ENCODE measurements at regions not wholly inside any gene's neighbourhood (a gene's known extent, or its start where the extent isn't known, plus 50 kb on each side); places are given as distances from the start of the nearest gene placed in this dataset.

DNA sequence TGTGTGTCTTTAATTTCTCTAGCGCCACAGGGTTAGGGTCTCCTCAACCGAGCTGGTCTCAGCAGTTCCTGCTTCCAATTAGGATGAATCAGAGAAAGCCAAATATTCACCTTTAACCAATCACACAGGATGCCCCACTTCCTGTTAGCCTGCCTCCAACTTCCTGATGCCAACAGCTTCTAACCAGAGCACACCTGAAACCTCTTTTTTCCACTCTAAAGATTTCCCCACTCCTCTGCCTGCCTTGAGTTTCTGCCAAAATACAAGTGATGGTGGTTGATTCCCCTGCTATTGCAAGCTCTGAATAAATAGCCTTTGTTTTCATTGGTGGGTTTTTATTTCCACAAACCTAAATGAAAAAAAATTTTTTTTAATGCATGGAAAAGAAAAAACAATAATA is 144.7 kb upstream of the UST start:
- no peak overlapping the region for H3K4me2 ChIP-seq (ENCODE audit: extremely low read depth, insufficient read depth, low read length)
- no peaks in the 10 kb centered on the region for H3K27me3 ChIP-seq (ENCODE audit: control insufficient read depth, insufficient read depth, low read length)
- no peaks in the 10 kb centered on the region for H4K20me1 ChIP-seq (ENCODE audit: control insufficient read depth, extremely low read depth, insufficient read depth, low read length)
- no peak for DNase-seq (ENCODE audit: low read depth in 2 of 2)
- no peaks in the 10 kb centered on the region for H3K9me3 ChIP-seq (ENCODE audit: control insufficient read depth, insufficient read depth, low read depth, low read length)
- H3K9ac ChIP-seq (ENCODE audit: insufficient read depth, low read length) = no peak overlapping the region
- no peaks in the 10 kb centered on the region for H3K79me2 ChIP-seq (ENCODE audit: control insufficient read depth, insufficient read depth, low read length)
- H3K4me3 ChIP-seq (replicated peaks in 1 of 4; ENCODE audit: control extremely low read depth in 1 of 4, insufficient read depth in 1 of 4, low read depth in 3 of 4, low read length in 4 of 4) = no peak overlapping the region
- H3K36me3 ChIP-seq (ENCODE audit: control insufficient read depth, insufficient read depth, low read length) = no peaks in the 10 kb centered on the region
- H3K4me1 ChIP-seq (ENCODE audit: control insufficient read depth, extremely low read depth, insufficient read depth, low read length) = no peaks in the 10 kb centered on the region
- TF ChIP-seq EZH2 (IDR thresholded peaks at IDR 0.05; ENCODE audit: low read length, missing control alignments) (no peak), CTCF (conservative IDR thresholded peaks at IDR 0.05 in 1 of 2, IDR thresholded peaks at IDR 0.05 in 1 of 2; ENCODE audit: low read depth in 1 of 2, low read length in 2 of 2) (no peak)
- H2AFZ ChIP-seq (ENCODE audit: low read length) = no peak overlapping the region
- no peak overlapping the region for H3K27ac ChIP-seq (ENCODE audit: insufficient read depth, low read length)

- Histone ChIP-seq H3K9ac (ENCODE audit: insufficient read depth, low read length) (no peak overlapping the region), H3K79me2 (ENCODE audit: control insufficient read depth, insufficient read depth, low read length) (no peaks in the 10 kb centered on the region), H3K4me1 (ENCODE audit: control insufficient read depth, extremely low read depth, insufficient read depth, low read length) (no peaks in the 10 kb centered on the region), H3K27me3 (ENCODE audit: control insufficient read depth, insufficient read depth, low read length) (no peaks in the 10 kb centered on the region), H3K36me3 (ENCODE audit: control insufficient read depth, insufficient read depth, low read length) (no peaks in the 10 kb centered on the region), H2AFZ (ENCODE audit: low read length) (no peak overlapping the region), H4K20me1 (ENCODE audit: control insufficient read depth, extremely low read depth, insufficient read depth, low read length) (no peaks in the 10 kb centered on the region), H3K4me3 (replicated peaks in 1 of 4; ENCODE audit: control extremely low read depth in 1 of 4, insufficient read depth in 1 of 4, low read depth in 3 of 4, low read length in 4 of 4) (no peak overlapping the region), H3K27ac (ENCODE audit: insufficient read depth, low read length) (no peak overlapping the region), H3K9me3 (ENCODE audit: control insufficient read depth, insufficient read depth, low read depth, low read length) (no peaks in the 10 kb centered on the region), H3K4me2 (ENCODE audit: extremely low read depth, insufficient read depth, low read length) (no peak overlapping the region)
- TF ChIP-seq CTCF (conservative IDR thresholded peaks at IDR 0.05 in 1 of 2, IDR thresholded peaks at IDR 0.05 in 1 of 2; ENCODE audit: low read depth in 1 of 2, low read length in 2 of 2) (peak; percentile 39 to 71), EZH2 (IDR thresholded peaks at IDR 0.05; ENCODE audit: low read length, missing control alignments) (no peak)
- peak in 1 of 2 donors; percentile 43 for DNase-seq (ENCODE audit: low read depth in 2 of 2)
Measured at GRCh38 chr6:148608199-148608951, 138.5 kb upstream of the UST start.

DNA sequence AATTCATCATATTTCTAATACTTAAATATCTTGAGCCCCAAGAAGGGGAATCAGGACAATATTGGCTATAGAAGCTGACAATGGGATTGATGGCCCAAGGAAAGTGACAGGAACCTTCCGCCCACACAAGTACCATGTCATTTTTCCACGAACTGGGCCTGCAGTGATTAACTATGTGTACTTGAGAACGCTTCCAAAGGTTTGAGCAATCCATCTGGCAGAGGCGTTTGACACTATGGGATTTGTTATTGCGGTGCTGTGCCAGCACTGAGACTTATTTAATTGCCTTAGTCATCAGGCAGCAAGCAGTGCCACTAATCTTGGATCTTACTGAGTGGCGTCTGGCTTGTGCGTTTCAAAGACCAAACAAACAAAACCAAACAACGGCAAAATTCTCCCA is 135.6 kb upstream of the UST start:
- H3K4me2 ChIP-seq (ENCODE audit: extremely low read depth, insufficient read depth, low read length) = no peak overlapping the region
- no peak overlapping the region for H3K4me3 ChIP-seq (replicated peaks in 1 of 4; ENCODE audit: control extremely low read depth in 1 of 4, insufficient read depth in 1 of 4, low read depth in 3 of 4, low read length in 4 of 4)
- TF ChIP-seq CTCF (conservative IDR thresholded peaks at IDR 0.05 in 1 of 2, IDR thresholded peaks at IDR 0.05 in 1 of 2; ENCODE audit: low read depth in 1 of 2, low read length in 2 of 2) (no peak), EZH2 (IDR thresholded peaks at IDR 0.05; ENCODE audit: low read length, missing control alignments) (no peak)
- no peaks in the 10 kb centered on the region for H3K79me2 ChIP-seq (ENCODE audit: control insufficient read depth, insufficient read depth, low read length)
- H3K27ac ChIP-seq (ENCODE audit: insufficient read depth, low read length) = no peak overlapping the region
- no peaks in the 10 kb centered on the region for H3K4me1 ChIP-seq (ENCODE audit: control insufficient read depth, extremely low read depth, insufficient read depth, low read length)
- peak; percentile 67 to 79 for DNase-seq (ENCODE audit: low read depth in 2 of 2)
- H3K36me3 ChIP-seq (ENCODE audit: control insufficient read depth, insufficient read depth, low read length) = no peaks in the 10 kb centered on the region
- no peak overlapping the region for H3K9ac ChIP-seq (ENCODE audit: insufficient read depth, low read length)
- H4K20me1 ChIP-seq (ENCODE audit: control insufficient read depth, extremely low read depth, insufficient read depth, low read length) = no peaks in the 10 kb centered on the region
- no peak overlapping the region for H2AFZ ChIP-seq (ENCODE audit: low read length)
- H3K9me3 ChIP-seq (ENCODE audit: control insufficient read depth, insufficient read depth, low read depth, low read length) = no peaks in the 10 kb centered on the region
- no peaks in the 10 kb centered on the region for H3K27me3 ChIP-seq (ENCODE audit: control insufficient read depth, insufficient read depth, low read length)
